PC-3 (cell line): ENCODE measurements at regions not wholly inside any gene's neighbourhood (a gene's known extent, or its start where the extent isn't known, plus 50 kb on each side); places are given as distances from the start of the nearest gene placed in this dataset.

ENCODE experiments used
- CTCF ChIP-seq: fragments of 300-600 bp; sonication (generic); conservative IDR thresholded peaks from 2 replicates; pipeline ENCODE4 v1.5.1; 2017; ENCODE audit warnings: antibody characterized with exemption, low read depth, mild to moderate bottlenecking, low read length
- EZH2 ChIP-seq: fragments of 300-600 bp; sonication (generic); IDR thresholded peaks from one replicate; pipeline ENCODE4 v1.6.1; 2017; ENCODE audit warnings: antibody characterized with exemption, mild to moderate bottlenecking, low read length; ENCODE audit not compliant: unreplicated experiment

- TF ChIP-seq CTCF (no peak), EZH2 (no peak)
Measured at GRCh38 chr7:138246428-138246827, 170.2 kb downstream of the AKR1D1 start.
